Body of pancreas (tissue), 4 donors: ENCODE measurements at regions not wholly inside any gene's neighbourhood (a gene's known extent, or its start where the extent isn't known, plus 50 kb on each side); places are given as distances from the start of the nearest gene placed in this dataset.

Experiments
- POLR2A ChIP-seq, 3 donors: fragments of 450-650 bp; IDR thresholded peaks; one replicate each; pipeline ENCODE4 v1.6.1; 2016; ENCODE audit warnings: antibody characterized with exemption in 3 of 3, mild to moderate bottlenecking in 2 of 3
- TF ChIP-seq, protein P1 (sequence below), 7 experiments: fragments of 450-650 bp in 4 of 7; fragments of 200-600 bp in 3 of 7; sonication (generic) in 3 of 7; IDR thresholded peaks; one replicate each; pipeline ENCODE4 v1.5.1; 2016 to 2019; ENCODE audit warnings: antibody characterized with exemption in 7 of 7

DNA sequence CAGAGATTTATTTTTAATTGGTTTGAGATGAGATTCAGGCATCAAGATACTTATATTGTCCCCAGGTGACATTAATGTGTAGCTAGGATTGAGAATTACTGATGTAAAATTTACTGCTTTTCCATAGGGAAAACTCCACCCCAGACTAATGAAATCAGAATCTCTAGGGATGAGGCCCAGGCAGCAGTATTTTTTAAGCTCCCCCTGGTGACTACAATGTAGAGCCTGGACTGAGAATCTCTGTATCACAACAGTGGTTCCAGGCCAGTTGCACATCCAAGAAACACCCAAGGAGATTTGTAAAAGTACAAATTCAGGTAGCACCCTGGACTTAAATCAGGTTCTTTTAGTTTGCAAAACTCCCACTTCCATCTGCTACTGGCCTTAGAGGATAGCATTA lies 185.7 kb downstream of the MARCHF11 start:
- TF ChIP-seq, protein P1, sequence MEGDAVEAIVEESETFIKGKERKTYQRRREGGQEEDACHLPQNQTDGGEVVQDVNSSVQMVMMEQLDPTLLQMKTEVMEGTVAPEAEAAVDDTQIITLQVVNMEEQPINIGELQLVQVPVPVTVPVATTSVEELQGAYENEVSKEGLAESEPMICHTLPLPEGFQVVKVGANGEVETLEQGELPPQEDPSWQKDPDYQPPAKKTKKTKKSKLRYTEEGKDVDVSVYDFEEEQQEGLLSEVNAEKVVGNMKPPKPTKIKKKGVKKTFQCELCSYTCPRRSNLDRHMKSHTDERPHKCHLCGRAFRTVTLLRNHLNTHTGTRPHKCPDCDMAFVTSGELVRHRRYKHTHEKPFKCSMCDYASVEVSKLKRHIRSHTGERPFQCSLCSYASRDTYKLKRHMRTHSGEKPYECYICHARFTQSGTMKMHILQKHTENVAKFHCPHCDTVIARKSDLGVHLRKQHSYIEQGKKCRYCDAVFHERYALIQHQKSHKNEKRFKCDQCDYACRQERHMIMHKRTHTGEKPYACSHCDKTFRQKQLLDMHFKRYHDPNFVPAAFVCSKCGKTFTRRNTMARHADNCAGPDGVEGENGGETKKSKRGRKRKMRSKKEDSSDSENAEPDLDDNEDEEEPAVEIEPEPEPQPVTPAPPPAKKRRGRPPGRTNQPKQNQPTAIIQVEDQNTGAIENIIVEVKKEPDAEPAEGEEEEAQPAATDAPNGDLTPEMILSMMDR (IDR thresholded peaks at IDR 0.05) = no peak
- no peak for TF ChIP-seq POLR2A (IDR thresholded peaks at IDR 0.05)
